GM08714 (cell line): ENCODE measurements at regions not wholly inside any gene's neighbourhood (a gene's known extent, or its start where the extent isn't known, plus 50 kb on each side); places are given as distances from the start of the nearest gene placed in this dataset.

Experiments
- H3K4me3 ChIP-seq: fragments of 200-500 bp; sonication (Bioruptor generic); 2 replicates; pipeline ENCODE4 v1.5.1; 2014; ENCODE audit warnings: mild to moderate bottlenecking, low read length, inconsistent platforms
- ZNF274 ChIP-seq: IDR thresholded peaks from 2 replicates; pipeline ENCODE4 v1.6.1; 2012; ENCODE audit warnings: mild to moderate bottlenecking, low read depth, low read length

DNA sequence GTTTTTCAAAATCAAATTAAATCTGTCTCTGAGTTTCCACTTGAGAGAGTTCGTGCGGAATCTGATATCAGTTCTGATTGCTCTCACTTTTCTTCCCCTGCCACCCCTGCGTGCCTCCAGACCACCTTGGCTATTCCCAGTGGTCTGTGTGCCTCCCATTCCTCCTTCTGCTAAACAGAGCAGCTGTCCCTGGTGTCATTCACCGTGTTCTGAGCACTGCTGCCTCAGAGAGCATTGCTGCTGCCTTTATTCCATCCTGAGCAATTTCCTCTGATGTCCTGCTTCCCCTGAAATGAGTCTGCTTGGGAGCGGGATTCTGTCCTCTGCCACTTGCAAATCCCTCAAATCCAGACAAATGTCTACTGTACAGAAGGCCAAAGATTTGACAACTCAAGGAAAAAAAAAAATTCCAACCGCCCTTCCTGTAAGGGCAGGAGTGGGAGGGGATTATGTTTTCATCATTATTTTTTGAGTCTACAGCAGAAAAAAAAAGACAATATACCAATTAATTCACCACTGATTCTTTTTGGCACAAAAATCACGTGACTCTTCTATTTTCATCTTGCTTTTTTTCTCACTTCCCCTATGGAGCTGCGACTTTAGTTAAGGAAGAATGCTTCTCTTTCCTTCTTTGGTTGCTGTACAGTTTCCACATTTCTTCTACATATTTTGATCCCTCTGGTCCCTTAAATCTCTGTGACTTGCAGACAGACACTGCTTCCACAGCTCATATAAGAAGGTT lies 833.0 kb downstream of the EPHA7 start:
- no peak for TF ChIP-seq ZNF274
- no peak overlapping the region for H3K4me3 ChIP-seq

DNA sequence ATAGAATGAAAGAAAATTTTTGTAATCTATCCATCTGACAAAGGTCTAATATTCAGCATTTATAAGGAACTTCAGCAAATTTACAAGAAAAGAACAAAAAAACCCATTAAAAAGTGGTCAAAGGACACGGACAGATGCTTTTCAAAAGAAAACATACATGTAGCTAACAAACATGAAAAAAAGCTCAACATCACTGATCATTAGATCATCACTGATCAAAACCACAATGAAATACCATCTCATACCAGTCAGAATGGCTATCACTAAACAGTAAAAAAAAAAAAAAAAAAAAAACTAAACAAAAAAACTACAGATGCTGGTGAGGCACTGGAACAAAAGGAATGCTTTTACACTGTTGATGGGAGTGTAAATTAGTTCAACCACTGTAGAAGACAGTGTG lies 837.1 kb downstream of the EPHA7 start:
- H3K4me3 ChIP-seq: no peak overlapping the region
- no peak for TF ChIP-seq ZNF274

DNA sequence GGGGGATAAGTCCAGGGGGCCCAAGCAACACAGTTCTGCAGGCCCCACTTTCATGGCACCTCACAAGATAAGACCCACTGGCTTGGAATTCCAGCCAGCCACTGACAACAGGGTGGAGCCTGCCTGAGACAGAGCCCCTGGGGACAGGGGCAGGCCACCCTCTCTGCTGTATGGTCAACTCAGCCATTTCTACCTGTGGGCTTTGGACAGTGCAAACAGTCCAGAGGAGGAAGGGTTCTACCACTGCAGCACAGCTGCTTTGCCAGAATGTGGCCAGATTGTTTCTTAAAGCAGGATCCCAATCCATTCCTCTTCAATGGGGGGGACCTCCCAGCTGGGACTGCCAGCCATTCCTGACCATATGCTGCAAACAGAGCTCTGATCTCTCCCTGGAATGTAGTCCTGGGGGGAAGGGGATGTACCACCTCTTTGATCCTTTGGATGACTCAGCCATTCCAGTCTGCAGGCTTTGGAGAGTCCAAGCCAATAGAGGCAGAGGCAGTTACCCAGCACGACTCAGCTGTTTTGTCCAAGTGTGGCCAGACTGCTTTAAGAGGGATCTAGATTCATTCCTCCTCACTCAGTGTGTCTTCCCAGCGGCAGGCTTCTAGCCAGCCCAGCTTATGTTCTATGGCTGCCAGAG lies 842.2 kb downstream of the EPHA7 start:
- H3K4me3 ChIP-seq: no peak overlapping the region
- no peak for TF ChIP-seq ZNF274

DNA sequence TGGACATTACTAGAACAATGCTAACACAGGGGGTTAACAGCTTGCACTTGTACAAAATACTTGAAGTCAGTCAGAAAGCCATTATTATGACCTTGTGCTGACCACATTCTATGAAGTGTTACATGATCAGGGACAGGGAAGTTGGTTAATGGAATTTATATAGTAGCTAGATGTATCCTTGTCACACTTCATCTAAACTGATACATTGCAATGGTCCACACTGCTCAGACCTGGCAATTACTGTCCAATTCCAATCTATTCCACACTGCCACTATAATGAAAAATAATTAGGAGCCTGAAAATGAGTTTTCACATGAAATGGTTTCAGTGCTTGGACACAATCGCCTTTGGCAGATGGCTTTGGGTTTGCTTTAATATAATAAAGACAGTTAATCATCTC lies 850.8 kb downstream of the EPHA7 start:
- no peak overlapping the region for H3K4me3 ChIP-seq
- no peak for TF ChIP-seq ZNF274

DNA sequence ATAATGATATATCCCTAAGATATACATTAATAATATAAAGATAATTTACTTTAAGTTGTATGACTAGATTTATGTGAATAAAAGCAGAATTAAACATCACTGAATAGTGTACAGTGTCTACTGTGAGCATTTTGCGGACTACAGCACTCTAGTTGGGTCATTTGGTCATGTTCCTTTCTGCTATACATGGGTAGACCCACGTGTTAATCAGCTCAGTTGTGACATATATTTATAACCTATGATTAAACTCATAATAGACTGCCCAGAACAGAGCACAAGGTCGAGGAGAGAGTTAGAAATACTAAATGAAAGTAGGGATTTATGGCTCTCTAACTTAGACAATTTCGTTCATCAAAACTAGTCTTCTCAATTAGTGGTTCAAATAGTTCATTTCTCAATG lies 852.7 kb downstream of the EPHA7 start:
- no peak for TF ChIP-seq ZNF274
- H3K4me3 ChIP-seq: no peak overlapping the region

DNA sequence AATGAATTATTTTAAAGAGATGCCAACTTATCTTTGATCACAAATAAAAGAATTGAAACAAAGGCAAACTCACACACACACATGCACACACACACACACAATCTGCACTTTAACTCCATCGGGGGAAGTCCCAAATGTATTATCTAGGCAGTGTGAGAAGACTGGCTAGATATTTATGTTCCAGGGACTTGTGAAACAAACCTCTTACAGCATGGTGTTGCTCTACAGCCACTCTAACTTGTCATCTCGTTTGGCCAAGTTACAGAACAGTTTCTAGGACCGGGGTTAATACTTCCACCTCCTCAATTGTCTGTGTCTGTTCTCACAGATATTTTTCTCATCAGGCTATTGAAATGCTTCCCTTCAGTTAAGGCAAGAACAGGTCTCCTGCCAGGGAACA lies 855.0 kb downstream of the EPHA7 start:
- no peak overlapping the region for H3K4me3 ChIP-seq
- TF ChIP-seq ZNF274: no peak

DNA sequence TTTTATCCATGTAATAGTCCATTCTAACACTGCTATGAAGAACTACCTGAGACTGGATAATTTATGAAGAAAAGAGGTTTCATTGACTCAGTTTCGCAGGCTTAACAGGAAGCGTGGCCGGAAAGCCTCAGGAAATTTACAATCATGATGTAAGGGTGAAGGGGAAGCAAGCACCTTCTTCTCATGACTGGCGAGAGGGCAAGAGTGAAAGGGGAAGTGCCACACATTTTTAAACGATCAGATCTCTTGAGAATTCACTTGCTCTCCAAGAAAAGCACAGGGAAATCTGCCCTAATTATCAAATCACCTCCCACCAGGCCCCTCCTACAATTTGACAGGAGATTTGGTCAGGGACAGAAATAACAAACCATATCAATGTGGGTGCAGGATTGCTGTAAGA lies 859.7 kb downstream of the EPHA7 start:
- no peak overlapping the region for H3K4me3 ChIP-seq
- TF ChIP-seq ZNF274: no peak

DNA sequence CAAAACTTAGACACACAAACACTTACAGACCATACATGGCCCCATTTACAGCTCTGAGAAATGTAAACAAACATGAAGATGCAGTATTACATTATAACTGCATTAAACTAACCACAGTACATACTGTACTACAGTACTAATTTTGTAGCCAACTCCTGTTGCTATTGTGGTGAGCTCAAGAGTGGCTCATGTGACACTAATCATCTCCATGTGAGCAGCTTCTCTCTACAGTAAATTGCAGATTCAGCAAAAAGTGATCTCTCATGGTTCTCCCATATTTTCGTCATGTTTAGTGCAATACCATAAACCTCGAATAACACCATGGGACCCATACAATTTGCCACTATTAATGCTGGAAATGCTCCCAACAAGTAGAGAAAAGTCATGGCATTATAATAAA lies 860.4 kb downstream of the EPHA7 start:
- TF ChIP-seq ZNF274: no peak
- H3K4me3 ChIP-seq: no peak overlapping the region

DNA sequence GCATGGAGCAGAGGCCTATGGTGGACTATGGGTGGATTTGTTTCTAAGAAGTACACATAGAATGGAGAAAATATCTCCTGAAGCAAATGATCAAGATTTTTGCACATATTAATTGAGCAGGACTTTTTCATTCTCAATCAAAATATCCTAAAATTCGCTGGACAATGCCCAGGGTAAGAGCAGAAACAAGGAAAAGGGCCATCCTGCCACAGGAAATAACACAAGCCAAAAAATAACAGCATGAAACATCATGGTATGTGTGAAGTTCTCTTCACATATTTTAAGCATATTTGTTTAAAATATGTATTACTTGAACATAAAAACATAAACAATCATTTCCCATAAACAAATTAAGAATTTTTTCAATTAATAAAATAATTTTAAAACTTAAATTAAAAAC lies 868.9 kb downstream of the EPHA7 start:
- no peak overlapping the region for H3K4me3 ChIP-seq
- TF ChIP-seq ZNF274: no peak

DNA sequence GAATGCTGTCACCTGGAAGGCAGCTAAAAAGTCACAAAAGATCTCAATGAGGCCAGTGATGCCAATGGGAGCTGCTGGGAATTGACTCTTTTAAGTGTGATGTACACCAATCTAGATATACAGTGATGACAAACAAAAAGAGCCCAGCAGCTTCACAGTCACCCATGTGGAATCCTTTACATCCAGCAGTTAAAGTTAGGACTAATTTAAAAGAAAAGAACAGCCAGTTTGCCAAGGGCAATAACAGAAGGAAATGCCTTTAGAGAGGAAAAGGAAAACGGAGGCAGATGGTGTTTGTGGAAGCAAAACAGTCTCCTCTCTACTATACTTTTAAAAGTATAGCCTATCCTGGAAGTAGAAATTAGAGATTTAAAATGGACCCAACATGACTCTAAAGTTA lies 873.5 kb downstream of the EPHA7 start:
- H3K4me3 ChIP-seq: no peak overlapping the region
- no peak for TF ChIP-seq ZNF274

DNA sequence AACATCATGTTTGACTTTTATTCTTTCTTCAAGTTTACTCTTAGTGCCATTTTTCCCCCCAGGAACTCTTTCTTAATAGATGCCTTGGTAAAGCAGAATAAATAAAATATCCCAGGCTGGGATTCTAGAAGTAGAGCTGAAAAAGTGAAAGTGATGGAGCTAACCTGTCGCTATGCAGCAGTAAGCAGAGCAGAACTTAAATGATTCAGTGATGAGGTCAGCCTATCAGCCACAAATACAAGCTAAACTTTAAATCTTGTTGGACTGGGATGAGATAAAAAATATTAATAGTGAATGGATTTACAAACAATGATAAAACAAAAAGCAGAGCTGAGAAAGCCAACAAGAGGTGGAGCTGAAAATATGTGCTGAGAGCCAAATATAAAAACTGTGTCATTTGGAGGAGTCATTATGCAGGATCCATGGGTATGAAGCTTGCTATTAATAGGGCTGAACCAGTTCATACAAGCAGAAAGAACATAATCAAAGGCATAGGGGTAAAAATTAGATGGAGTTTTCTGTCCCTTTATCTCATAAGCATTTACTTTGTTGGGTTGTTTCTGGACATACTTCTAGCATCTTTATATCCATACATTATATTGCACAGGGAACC lies 877.8 kb downstream of the EPHA7 start:
- H3K4me3 ChIP-seq: no peak overlapping the region
- TF ChIP-seq ZNF274: no peak

DNA sequence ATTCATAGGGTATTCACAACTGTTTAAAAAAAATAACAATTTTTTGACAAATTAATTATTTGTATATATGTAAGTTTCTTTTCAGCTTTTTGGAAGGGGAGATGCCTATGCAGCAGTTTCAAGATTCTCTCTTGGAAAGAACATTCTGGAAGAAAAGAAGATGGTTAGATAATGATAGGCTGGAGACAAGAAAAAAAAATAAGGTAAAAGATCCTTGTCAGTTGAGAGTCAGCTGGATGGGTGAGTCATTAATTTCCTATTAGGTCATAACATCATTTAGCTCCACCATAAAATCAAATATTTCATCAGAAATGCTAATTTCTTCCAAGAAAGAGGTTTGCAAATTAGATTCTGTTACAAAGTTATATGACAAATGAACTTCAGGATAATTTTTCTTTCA lies 880.4 kb downstream of the EPHA7 start:
- no peak overlapping the region for H3K4me3 ChIP-seq
- no peak for TF ChIP-seq ZNF274

DNA sequence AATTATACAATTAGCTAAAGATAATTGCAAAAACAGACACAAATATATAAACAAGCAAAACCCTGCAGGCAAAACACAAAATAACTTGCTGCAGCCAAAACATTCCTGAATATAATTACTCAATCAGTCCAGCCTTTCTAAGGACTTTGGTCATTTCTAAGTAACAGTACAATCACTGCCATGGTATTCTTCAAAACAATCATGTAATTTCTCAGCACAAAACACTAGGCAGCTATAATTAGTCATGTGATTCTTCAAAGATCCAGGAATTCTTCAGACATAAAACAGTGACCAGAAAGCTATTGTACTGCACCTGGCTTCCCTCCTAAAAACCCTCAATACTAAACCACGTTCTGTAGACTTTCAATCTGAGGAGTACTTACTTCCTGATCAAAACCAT lies 881.1 kb downstream of the EPHA7 start:
- H3K4me3 ChIP-seq: no peak overlapping the region
- TF ChIP-seq ZNF274: no peak

DNA sequence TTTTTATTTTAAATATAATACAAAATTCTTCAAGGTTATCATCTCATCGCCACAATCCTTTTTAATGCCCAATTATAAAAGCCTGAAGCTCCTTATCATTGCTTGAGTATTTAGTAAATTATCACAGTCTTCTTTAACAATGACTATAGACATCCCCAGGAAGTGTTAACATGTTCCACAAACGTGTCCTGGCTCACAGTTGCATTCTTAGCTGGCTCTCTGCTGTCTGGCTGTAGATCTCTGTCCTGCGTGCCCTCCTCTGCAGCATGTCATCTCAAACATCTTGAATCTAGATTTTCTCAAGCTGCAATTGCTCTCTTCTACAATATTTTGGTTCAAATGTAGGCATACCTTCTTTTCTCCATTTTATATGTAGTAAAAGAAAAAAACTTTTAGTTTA lies 885.2 kb downstream of the EPHA7 start:
- no peak overlapping the region for H3K4me3 ChIP-seq
- TF ChIP-seq ZNF274: no peak

DNA sequence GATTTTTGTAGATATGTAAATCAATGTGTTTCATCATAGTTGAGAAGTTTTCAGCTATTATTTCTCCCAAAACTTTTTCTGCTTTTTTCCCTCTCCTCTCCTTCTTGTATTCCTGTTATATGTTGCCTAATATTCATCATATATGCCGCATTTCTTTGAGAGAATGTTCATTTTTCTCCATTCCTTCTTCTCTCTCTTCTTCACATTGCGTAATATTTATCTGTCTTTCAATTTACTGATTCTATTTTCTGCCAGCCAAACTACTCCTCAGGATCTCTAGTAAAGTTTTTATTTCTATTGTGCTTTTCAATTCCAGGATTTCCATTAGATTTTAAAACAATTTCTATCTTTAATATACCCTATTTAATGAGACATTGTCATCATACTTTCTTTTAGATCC lies 896.8 kb downstream of the EPHA7 start:
- TF ChIP-seq ZNF274: no peak
- no peak overlapping the region for H3K4me3 ChIP-seq
